Lower leg skin (tissue), 3 donors: ENCODE measurements at regions not wholly inside any gene's neighbourhood (a gene's known extent, or its start where the extent isn't known, plus 50 kb on each side); places are given as distances from the start of the nearest gene placed in this dataset.

ENCODE experiments used
- CTCF ChIP-seq, 3 donors: fragments of 450-650 bp; IDR thresholded peaks; one replicate each; pipeline ENCODE4 v1.5.1; 2016; ENCODE audit warnings: antibody characterized with exemption in 3 of 3, mild to moderate bottlenecking in 3 of 3, moderate library complexity in 2 of 3
- POLR2A ChIP-seq, 2 donors: fragments of 450-650 bp; IDR thresholded peaks; one replicate each; pipeline ENCODE4 v1.6.1; 2016 to 2017; ENCODE audit warnings: antibody characterized with exemption in 2 of 2, mild to moderate bottlenecking in 1 of 2, moderate library complexity in 1 of 2

GRCh38 chr10:10471758-10472157 is 545.9 kb upstream of the CELF2 start:
- TF ChIP-seq CTCF (IDR thresholded peaks at IDR 0.05) (no peak), POLR2A (IDR thresholded peaks at IDR 0.05) (no peak)
